ENCODE measurements at regions not wholly inside any gene's neighbourhood (a gene's known extent, or its start where the extent isn't known, plus 50 kb on each side); places are given as distances from the start of the nearest gene placed in this dataset.

DNA sequence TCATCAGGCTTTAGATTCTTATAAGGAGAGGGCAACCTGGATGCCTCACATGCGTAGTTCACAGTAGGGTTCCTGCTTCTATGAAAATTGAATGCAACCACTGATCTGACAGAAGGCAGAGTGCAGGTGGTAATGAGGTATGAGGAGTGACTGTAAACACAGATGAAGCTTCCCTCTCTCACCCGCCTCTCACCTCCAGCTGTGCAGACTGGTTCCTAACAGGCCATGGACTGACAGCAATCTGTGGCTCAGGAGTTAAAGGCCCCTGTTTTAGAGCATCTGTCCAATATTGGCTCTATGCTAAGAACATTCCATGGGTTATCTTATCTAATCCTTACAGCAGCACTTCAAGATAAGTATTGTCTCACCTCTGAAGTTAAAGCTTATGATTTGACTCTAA, 213.5 kb upstream of the NRP1 start:
- ATAC-seq, result no peak
- intact Hi-C loops (cut with DNase I, micrococcal nuclease), result no loop called here
- DNase-seq, result no peak
- no peaks in the 10 kb centered on the region for H3K4me1 ChIP-seq (ENCODE audit: low read depth)
- H3K4me3 ChIP-seq, result no peak overlapping the region
- H3K36me3 ChIP-seq (ENCODE audit: low read depth), result no peaks in the 10 kb centered on the region
- H3K9me3 ChIP-seq, result no peaks in the 10 kb centered on the region
- TF ChIP-seq, protein P1, sequence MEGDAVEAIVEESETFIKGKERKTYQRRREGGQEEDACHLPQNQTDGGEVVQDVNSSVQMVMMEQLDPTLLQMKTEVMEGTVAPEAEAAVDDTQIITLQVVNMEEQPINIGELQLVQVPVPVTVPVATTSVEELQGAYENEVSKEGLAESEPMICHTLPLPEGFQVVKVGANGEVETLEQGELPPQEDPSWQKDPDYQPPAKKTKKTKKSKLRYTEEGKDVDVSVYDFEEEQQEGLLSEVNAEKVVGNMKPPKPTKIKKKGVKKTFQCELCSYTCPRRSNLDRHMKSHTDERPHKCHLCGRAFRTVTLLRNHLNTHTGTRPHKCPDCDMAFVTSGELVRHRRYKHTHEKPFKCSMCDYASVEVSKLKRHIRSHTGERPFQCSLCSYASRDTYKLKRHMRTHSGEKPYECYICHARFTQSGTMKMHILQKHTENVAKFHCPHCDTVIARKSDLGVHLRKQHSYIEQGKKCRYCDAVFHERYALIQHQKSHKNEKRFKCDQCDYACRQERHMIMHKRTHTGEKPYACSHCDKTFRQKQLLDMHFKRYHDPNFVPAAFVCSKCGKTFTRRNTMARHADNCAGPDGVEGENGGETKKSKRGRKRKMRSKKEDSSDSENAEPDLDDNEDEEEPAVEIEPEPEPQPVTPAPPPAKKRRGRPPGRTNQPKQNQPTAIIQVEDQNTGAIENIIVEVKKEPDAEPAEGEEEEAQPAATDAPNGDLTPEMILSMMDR (IDR thresholded peaks at IDR 0.05), result no peak

DNA sequence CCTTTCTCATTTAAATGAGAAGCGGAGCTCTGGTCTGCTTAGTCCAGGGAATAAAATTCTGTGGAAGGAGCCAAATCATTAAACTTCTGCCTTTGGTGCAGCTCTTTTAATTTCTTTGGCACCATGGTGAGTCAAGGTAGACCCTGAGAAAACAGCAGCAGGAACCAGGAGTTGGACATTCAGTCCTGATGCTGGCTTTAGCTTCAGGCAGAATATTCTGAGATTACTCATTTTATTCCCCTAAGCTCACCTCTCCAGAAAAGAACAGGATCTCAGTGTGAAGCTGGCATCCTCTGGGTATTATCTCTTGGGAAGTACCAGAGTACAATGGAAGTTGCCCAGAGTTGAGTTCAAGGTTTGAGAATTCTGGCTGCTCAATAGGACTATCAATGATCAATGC, 211.6 kb upstream of the NRP1 start:
- ATAC-seq (no peak), DNase-seq (no peak)
- Histone ChIP-seq H3K9me3 (no peaks in the 10 kb centered on the region), H3K4me1 (ENCODE audit: low read depth) (no peaks in the 10 kb centered on the region), H3K36me3 (ENCODE audit: low read depth) (no peaks in the 10 kb centered on the region), H3K4me3 (no peak overlapping the region)
- TF ChIP-seq, protein P1 (IDR thresholded peaks at IDR 0.05), result no peak
- intact Hi-C loops (cut with DNase I, micrococcal nuclease), result no loop called here

DNA sequence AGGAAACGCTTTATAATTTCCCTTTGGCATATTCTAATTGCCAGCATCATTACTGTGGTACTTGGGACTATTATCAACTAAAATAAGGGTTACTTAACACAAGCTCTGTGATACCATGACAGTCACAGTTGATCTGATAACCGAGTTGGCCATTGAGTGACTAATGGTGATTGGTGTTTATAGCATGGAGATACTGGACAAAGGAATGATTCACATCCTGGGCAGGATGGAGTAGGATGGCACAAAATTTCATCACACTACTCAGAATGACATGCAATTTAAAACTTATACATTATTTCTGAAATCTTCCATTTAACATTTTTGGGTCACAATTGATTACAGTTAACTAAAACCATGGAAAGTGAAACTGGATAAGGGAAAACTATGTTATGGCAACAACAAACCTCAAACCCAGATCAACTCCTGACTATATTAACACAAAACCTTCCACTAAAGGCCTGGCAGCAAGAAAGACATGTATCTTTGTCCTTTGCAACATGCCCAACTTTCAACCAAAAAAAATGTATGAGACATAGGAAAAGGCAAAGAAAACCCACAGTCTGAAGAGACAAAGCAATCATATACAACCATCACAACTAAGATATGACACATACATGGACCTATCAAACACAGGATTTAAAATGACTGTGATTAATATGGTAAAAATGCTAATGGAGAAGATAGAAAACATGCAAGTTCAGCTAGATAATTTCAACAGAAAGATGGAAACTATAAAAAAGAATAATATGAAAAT, 208.5 kb upstream of the NRP1 start:
- TF ChIP-seq, protein P1 (IDR thresholded peaks at IDR 0.05), result no peak
- DNase-seq, result no peak

DNA sequence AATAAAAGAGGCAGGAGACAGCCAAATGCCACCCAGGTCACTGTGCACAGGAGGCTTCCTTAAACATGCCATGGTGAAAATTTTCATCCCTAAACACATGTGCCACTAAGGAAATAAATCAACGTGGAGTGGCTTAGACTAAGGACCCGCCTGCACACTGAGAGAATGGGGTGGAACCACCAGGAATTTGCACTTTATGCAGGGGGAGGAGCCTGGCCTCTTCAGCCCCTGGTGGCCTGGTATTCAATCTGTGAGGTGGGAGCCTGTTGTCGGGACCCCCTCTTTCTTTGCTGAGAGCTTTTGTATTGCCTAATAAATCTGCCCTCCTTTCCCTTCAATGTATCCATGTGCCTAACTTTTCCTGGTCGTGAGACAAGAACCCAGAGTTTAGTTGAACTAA, 204.6 kb upstream of the NRP1 start:
- no peaks in the 10 kb centered on the region for H3K4me1 ChIP-seq (ENCODE audit: low read depth)
- intact Hi-C loops (cut with DNase I, micrococcal nuclease), result no loop called here
- ATAC-seq (no peak), DNase-seq (no peak)
- H3K4me3 ChIP-seq, result no peak overlapping the region
- H3K36me3 ChIP-seq (ENCODE audit: low read depth), result no peaks in the 10 kb centered on the region
- TF ChIP-seq, protein P1 (IDR thresholded peaks at IDR 0.05), result no peak
- no peaks in the 10 kb centered on the region for H3K9me3 ChIP-seq

More for the DNA sequence above, 208.5 kb upstream of the NRP1 start:
- H3K9me3 ChIP-seq, result no peaks in the 10 kb centered on the region
- H3K4me3 ChIP-seq, result no peak overlapping the region
- H3K36me3 ChIP-seq (ENCODE audit: low read depth), result no peaks in the 10 kb centered on the region
- ATAC-seq, result no peak
- H3K4me1 ChIP-seq (ENCODE audit: low read depth), result no peaks in the 10 kb centered on the region
- intact Hi-C loops (cut with DNase I, micrococcal nuclease), result no loop called here

DNA sequence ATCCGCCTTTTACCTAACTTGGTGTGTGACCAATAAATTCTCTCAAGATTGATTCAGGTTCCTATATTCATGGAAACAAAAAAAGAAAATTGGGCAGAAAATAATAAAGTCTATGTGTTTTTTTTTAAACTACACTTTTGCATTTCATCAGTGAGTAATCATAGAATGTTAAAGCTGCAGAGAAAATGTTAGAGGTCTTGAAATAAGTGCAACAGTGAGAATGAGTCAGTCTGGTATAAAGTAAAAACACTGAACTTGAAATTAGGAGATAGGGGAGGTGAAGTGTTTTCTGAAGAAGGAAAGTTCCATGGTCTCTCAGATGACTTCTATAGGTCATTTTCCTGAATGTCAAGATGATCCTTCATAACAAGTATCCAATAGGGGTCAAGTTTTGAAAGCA, 202.6 kb upstream of the NRP1 start:
- ATAC-seq (no peak), DNase-seq (no peak)
- TF ChIP-seq, protein P1 (IDR thresholded peaks at IDR 0.05), result no peak
- H3K4me3 ChIP-seq, result no peak overlapping the region
- no peaks in the 10 kb centered on the region for H3K36me3 ChIP-seq (ENCODE audit: low read depth)
- H3K4me1 ChIP-seq (ENCODE audit: low read depth), result no peaks in the 10 kb centered on the region
- H3K9me3 ChIP-seq, result no peaks in the 10 kb centered on the region
- intact Hi-C loops (cut with DNase I, micrococcal nuclease), result no loop called here

DNA sequence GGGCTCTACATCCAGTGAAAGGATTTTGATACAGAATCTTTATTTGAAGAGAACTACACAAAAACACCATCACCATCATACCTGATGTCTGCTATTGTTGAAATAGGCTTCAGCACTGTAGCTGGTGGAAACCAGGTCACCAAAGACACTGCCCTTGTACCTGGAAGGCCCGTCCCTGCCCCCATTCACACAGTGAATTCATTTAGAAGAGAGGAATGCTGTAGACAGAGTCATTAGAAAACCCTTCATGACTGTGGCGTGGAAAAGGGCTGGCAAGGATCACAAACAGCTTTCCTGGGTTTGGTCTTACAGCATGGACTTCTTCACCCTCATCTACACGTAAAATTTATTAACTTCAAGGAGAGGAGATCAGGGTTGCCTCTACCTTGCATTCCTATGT, 202.0 kb upstream of the NRP1 start:
- ATAC-seq, result no peak

More for the DNA sequence above, 202.0 kb upstream of the NRP1 start:
- Histone ChIP-seq H3K4me1 (ENCODE audit: low read depth) (no peaks in the 10 kb centered on the region), H3K4me3 (no peak overlapping the region), H3K9me3 (no peaks in the 10 kb centered on the region), H3K36me3 (ENCODE audit: low read depth) (no peaks in the 10 kb centered on the region)
- DNase-seq, result no peak
- TF ChIP-seq, protein P1 (IDR thresholded peaks at IDR 0.05), result no peak
- intact Hi-C loops (cut with DNase I, micrococcal nuclease), result no loop called here

All from mucosa of descending colon (tissue), 3 donors.